GM23248 (cell line): ENCODE measurements at regions not wholly inside any gene's neighbourhood (a gene's known extent, or its start where the extent isn't known, plus 50 kb on each side); places are given as distances from the start of the nearest gene placed in this dataset.

Source experiments
- DNase-seq: peaks from one replicate; pipeline ENCODE4 v3.0.0-alpha.2; 2015
- H2AFZ ChIP-seq: fragments of 200-600 bp; sonication (generic); 2 replicates; pipeline ENCODE4 v1.6.1; 2016; ENCODE audit warnings: antibody characterized with exemption
- H3F3A ChIP-seq: fragments of 200-600 bp; sonication (generic); 2 replicates; pipeline ENCODE4 v1.6.1; 2016; ENCODE audit warnings: mild to moderate bottlenecking, antibody characterized with exemption, mixed run types; ENCODE audit not compliant: insufficient read depth
- H3K27ac ChIP-seq: fragments of 200-600 bp; sonication (generic); 2 replicates; pipeline ENCODE4 v1.5.1; 2016; ENCODE audit warnings: mild to moderate bottlenecking
- H3K27me3 ChIP-seq: fragments of 200-600 bp; sonication (generic); replicated peaks from 2 replicates; pipeline ENCODE4 v1.6.1; 2016; ENCODE audit warnings: mild to moderate bottlenecking; ENCODE audit not compliant: insufficient read depth
- H3K36me3 ChIP-seq: fragments of 200-600 bp; sonication (generic); 2 replicates; pipeline ENCODE4 v1.6.1; 2016; ENCODE audit warnings: low read depth, mild to moderate bottlenecking
- H3K4me1 ChIP-seq: fragments of 200-600 bp; sonication (generic); 2 replicates; pipeline ENCODE4 v1.6.1; 2016; ENCODE audit warnings: mild to moderate bottlenecking; ENCODE audit not compliant: insufficient read depth
- H3K4me2 ChIP-seq: fragments of 200-600 bp; sonication (generic); one replicate; pipeline ENCODE4 v1.6.1; 2016; ENCODE audit warnings: mild to moderate bottlenecking; ENCODE audit not compliant: unreplicated experiment
- H3K4me3 ChIP-seq: fragments of 200-600 bp; sonication (generic); 2 replicates; pipeline ENCODE4 v1.5.1; 2016; ENCODE audit warnings: mild to moderate bottlenecking
- H3K79me2 ChIP-seq: fragments of 200-600 bp; sonication (generic); 2 replicates; pipeline ENCODE4 v1.6.1; 2016; ENCODE audit warnings: mild to moderate bottlenecking; ENCODE audit not compliant: insufficient read depth
- H3K9ac ChIP-seq: fragments of 200-600 bp; sonication (generic); 2 replicates; pipeline ENCODE4 v1.6.1; 2016; ENCODE audit warnings: mild to moderate bottlenecking
- H3K9me2 ChIP-seq: fragments of 200-600 bp; sonication (generic); 2 replicates; pipeline ENCODE4 v1.6.1; 2016; ENCODE audit warnings: mixed run types, mild to moderate bottlenecking, moderate library complexity; ENCODE audit not compliant: insufficient read depth
- H3K9me3 ChIP-seq: fragments of 200-600 bp; sonication (generic); one replicate; pipeline ENCODE4 v1.6.1; 2017; ENCODE audit warnings: low read depth
- H4K20me1 ChIP-seq: fragments of 200-600 bp; sonication (generic); 2 replicates; pipeline ENCODE4 v1.6.0; 2016; ENCODE audit not compliant: insufficient read depth
- EZH2 ChIP-seq: fragments of 200-600 bp; sonication (generic); IDR thresholded peaks from 2 replicates; pipeline ENCODE4 v1.6.1; 2018; ENCODE audit warnings: antibody characterized with exemption, mild to moderate bottlenecking; ENCODE audit not compliant: insufficient read depth, poor library complexity, severe bottlenecking
- EZH2phosphoT487 ChIP-seq: fragments of 200-600 bp; sonication (generic); IDR thresholded peaks from 2 replicates; pipeline ENCODE4 v1.6.1; 2018; ENCODE audit warnings: antibody characterized with exemption, moderate library complexity, mild to moderate bottlenecking, low read depth; ENCODE audit not compliant: insufficient read depth
- WGBS, 2 experiments: methylation state at CpG; one replicate each; pipeline ENCODE4 v1.1.6; 2015 to 2017; ENCODE audit warnings: low lambda C conversion rate in 2 of 2, low coverage in 1 of 2; ENCODE audit errors: missing lambda C conversion rate in 2 of 2; 5-methylcytosine and 5-hydroxymethylcytosine counted together
- in situ Hi-C: fragments of 300-500 bp; cut with MboI; formaldehyde crosslinking; loops from 2 replicates; pipeline ENCODE4 v1.15.0; 2020

- H3K4me1 ChIP-seq = peaks cover 25% of the 10 kb centered on the region
- H2AFZ ChIP-seq = no peak overlapping the region
- H3K36me3 ChIP-seq = no peaks in the 10 kb centered on the region
- H3F3A ChIP-seq = 0 out of 2 replicates have a peak, but pooled peaks cover 9% of the 10 kb centered on the region
- H3K27me3 ChIP-seq = no peaks in the 10 kb centered on the region
- WGBS, 2 experiments = 65 to 71% methylated on average over 5 of the region's 5 CpGs
- in situ Hi-C loops = no loop called here
- H4K20me1 ChIP-seq = no peaks in the 10 kb centered on the region
- H3K9ac ChIP-seq = no peak overlapping the region
- H3K79me2 ChIP-seq = no peaks in the 10 kb centered on the region
- H3K27ac ChIP-seq = no peak overlapping the region
- no peak for DNase-seq
- no peaks in the 10 kb centered on the region for H3K9me2 ChIP-seq
- H3K4me2 ChIP-seq = no peak overlapping the region
- no peaks in the 10 kb centered on the region for H3K9me3 ChIP-seq
- no peak for TF ChIP-seq EZH2phosphoT487
- no peak overlapping the region for H3K4me3 ChIP-seq
Measured at GRCh38 chr2:41896186-41896846, 151.5 kb upstream of the PKDCC start.

GRCh38 chr2:41899189-41899588 is 148.6 kb upstream of the PKDCC start:
- Histone ChIP-seq H3K9me2 (0 out of 2 replicates have a peak, but pooled peaks cover 3% of the 10 kb centered on the region), H3K27me3 (no peaks in the 10 kb centered on the region), H3K9ac (no peak overlapping the region), H3K36me3 (no peaks in the 10 kb centered on the region), H3F3A (0 out of 2 replicates have a peak, but pooled peaks cover 9% of the 10 kb centered on the region), H3K4me2 (no peak overlapping the region), H3K79me2 (no peaks in the 10 kb centered on the region), H3K4me1 (peaks cover 39% of the 10 kb centered on the region), H3K27ac (0 out of 2 replicates have a peak overlapping the region, but pooled peaks have one; percentile 22), H2AFZ (0 out of 2 replicates have a peak overlapping the region, but pooled peaks have one; percentile 8), H4K20me1 (no peaks in the 10 kb centered on the region), H3K4me3 (no peak overlapping the region), H3K9me3 (no peaks in the 10 kb centered on the region)
- whole genome bisulfite sequencing, 2 experiments = 43 to 68% methylated on average over 2 of the region's 2 CpGs
- DNase-seq = peak; percentile 48
- in situ Hi-C loops = no loop called here
- TF ChIP-seq EZH2 = no peak
- no peak for TF ChIP-seq EZH2phosphoT487

- peak; percentile 38 for DNase-seq
- H3K79me2 ChIP-seq = no peaks in the 10 kb centered on the region
- H3K9me2 ChIP-seq = 0 out of 2 replicates have a peak, but pooled peaks cover 3% of the 10 kb centered on the region
- no peaks in the 10 kb centered on the region for H4K20me1 ChIP-seq
- H3K4me3 ChIP-seq = no peak overlapping the region
- WGBS, 2 experiments = 0% methylated on average over 1 of the region's 1 CpG
- H3K36me3 ChIP-seq = no peaks in the 10 kb centered on the region
- H2AFZ ChIP-seq = no peak overlapping the region
- H3K27ac ChIP-seq = peak overlapping the region; percentile 22; the same call in 1 of the 2 replicates
- peak overlapping the region; percentile 57 for H3K4me2 ChIP-seq
- in situ Hi-C loops = no loop called here
- peaks cover 40% of the 10 kb centered on the region for H3K4me1 ChIP-seq
- H3K27me3 ChIP-seq = no peaks in the 10 kb centered on the region
- H3K9ac ChIP-seq = no peak overlapping the region
- no peaks in the 10 kb centered on the region for H3K9me3 ChIP-seq
- 0 out of 2 replicates have a peak, but pooled peaks cover 9% of the 10 kb centered on the region for H3F3A ChIP-seq
- no peak for TF ChIP-seq EZH2phosphoT487
- no peak for TF ChIP-seq EZH2
Measured at GRCh38 chr2:41900101-41900577, 147.7 kb upstream of the PKDCC start.

GRCh38 chr2:41902897-41903296 is 144.9 kb upstream of the PKDCC start:
- Histone ChIP-seq H3K79me2 (no peaks in the 10 kb centered on the region), H2AFZ (no peak overlapping the region), H3K9me3 (no peaks in the 10 kb centered on the region), H3F3A (0 out of 2 replicates have a peak, but pooled peaks cover 9% of the 10 kb centered on the region), H3K27ac (no peak overlapping the region), H3K36me3 (no peaks in the 10 kb centered on the region), H3K27me3 (no peaks in the 10 kb centered on the region), H3K9me2 (0 out of 2 replicates have a peak, but pooled peaks cover 3% of the 10 kb centered on the region), H4K20me1 (no peaks in the 10 kb centered on the region), H3K4me3 (no peak overlapping the region), H3K4me2 (no peak overlapping the region), H3K4me1 (peaks cover 49% of the 10 kb centered on the region), H3K9ac (no peak overlapping the region)
- TF ChIP-seq EZH2phosphoT487 (no peak), EZH2 (no peak)
- in situ Hi-C loops = no loop called here
- WGBS, 2 experiments = 92 to 95% methylated on average over 2 of the region's 2 CpGs
- DNase-seq = no peak
